ENCODE measurements at regions not wholly inside any gene's neighbourhood (a gene's known extent, or its start where the extent isn't known, plus 50 kb on each side); places are given as distances from the start of the nearest gene placed in this dataset.

- TF ChIP-seq, protein P1, sequence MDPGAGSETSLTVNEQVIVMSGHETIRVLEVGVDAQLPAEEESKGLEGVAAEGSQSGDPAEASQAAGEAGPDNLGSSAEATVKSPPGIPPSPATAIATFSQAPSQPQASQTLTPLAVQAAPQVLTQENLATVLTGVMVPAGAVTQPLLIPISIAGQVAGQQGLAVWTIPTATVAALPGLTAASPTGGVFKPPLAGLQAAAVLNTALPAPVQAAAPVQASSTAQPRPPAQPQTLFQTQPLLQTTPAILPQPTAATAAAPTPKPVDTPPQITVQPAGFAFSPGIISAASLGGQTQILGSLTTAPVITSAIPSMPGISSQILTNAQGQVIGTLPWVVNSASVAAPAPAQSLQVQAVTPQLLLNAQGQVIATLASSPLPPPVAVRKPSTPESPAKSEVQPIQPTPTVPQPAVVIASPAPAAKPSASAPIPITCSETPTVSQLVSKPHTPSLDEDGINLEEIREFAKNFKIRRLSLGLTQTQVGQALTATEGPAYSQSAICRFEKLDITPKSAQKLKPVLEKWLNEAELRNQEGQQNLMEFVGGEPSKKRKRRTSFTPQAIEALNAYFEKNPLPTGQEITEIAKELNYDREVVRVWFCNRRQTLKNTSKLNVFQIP (CRISPR knock-in tag; IDR thresholded peaks at IDR 0.05; ENCODE audit: borderline replicate concordance, low read depth): no peak
- TF ChIP-seq OSR1 (CRISPR knock-in tag; IDR thresholded peaks at IDR 0.05) (no peak), ARNTL (CRISPR knock-in tag; IDR thresholded peaks at IDR 0.05; ENCODE audit: borderline replicate concordance, low read depth) (no peak), ISL1 (CRISPR knock-in tag; IDR thresholded peaks at IDR 0.05) (no peak), SNAI2 (CRISPR knock-in tag; IDR thresholded peaks at IDR 0.05) (no peak), ZFP3 (CRISPR knock-in tag; IDR thresholded peaks at IDR 0.05) (no peak), CREB5 (CRISPR knock-in tag; IDR thresholded peaks at IDR 0.05; ENCODE audit: low read depth) (no peak), CSRNP3 (CRISPR knock-in tag; IDR thresholded peaks at IDR 0.05) (no peak), CSDC2 (CRISPR knock-in tag; IDR thresholded peaks at IDR 0.05) (no peak), RARB (CRISPR knock-in tag; IDR thresholded peaks at IDR 0.05) (no peak), ESRRG (CRISPR knock-in tag; IDR thresholded peaks at IDR 0.05) (no peak)
- TF ChIP-seq, protein P2, sequence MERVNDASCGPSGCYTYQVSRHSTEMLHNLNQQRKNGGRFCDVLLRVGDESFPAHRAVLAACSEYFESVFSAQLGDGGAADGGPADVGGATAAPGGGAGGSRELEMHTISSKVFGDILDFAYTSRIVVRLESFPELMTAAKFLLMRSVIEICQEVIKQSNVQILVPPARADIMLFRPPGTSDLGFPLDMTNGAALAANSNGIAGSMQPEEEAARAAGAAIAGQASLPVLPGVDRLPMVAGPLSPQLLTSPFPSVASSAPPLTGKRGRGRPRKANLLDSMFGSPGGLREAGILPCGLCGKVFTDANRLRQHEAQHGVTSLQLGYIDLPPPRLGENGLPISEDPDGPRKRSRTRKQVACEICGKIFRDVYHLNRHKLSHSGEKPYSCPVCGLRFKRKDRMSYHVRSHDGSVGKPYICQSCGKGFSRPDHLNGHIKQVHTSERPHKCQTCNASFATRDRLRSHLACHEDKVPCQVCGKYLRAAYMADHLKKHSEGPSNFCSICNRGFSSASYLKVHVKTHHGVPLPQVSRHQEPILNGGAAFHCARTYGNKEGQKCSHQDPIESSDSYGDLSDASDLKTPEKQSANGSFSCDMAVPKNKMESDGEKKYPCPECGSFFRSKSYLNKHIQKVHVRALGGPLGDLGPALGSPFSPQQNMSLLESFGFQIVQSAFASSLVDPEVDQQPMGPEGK (CRISPR knock-in tag; IDR thresholded peaks at IDR 0.05; ENCODE audit: borderline replicate concordance): no peak
Observed at GRCh38 chr22:49699928-49700498, 127.7 kb downstream of the BRD1 start.

Measured in SK-N-SH treated with all-trans-retinoic acid at 6 μM for 48 hours (cell line).